HepG2 (cell line): ENCODE measurements at regions not wholly inside any gene's neighbourhood (a gene's known extent, or its start where the extent isn't known, plus 50 kb on each side); places are given as distances from the start of the nearest gene placed in this dataset.

Source experiments
- ATAC-seq: fragments of 200-7000 bp; cut with Tn5 transposase; 3 replicates; pipeline ENCODE4 v1.9.1; 2020; ENCODE audit warnings: mild to moderate bottlenecking, moderate library complexity
- BruUV-seq: library from RNA; stranded (reverse); fragments of 400-500 nt; replicated peaks from 2 replicates; lab custom pipeline; 2021; lab: Mats Ljungman, UMichigan
- CTCF ChIA-PET: fragments of 300-600 bp; formaldehyde crosslinking; extraction: SDS; loops from one replicate; lab custom pipeline; 2021; ENCODE audit warnings: low total read pairs, inconsistent platforms, low intra/inter-chr PET ratio; lab: Yijun Ruan, JAX
- POLR2A ChIA-PET: fragments of 350-600 bp; sonication (Branson Sonifier 250); formaldehyde crosslinking; loops from one replicate; lab custom pipeline; 2020; ENCODE audit warnings: antibody characterized with exemption, inconsistent platforms; lab: Yijun Ruan, JAX
- DNase-seq: peaks from one replicate; pipeline ENCODE4 v3.0.0-alpha.2; 2015; ENCODE audit warnings: low spot score
- FAIRE-seq: peaks from 3 replicates; lab custom pipeline; 2011; peaks lifted over from hg19 to GRCh38; lab: Jason Lieb, UNC
- H2AFZ ChIP-seq: one replicate; pipeline ENCODE4 v1.6.1; 2011; ENCODE audit warnings: low read length, inconsistent platforms
- H3K27ac ChIP-seq: fragments of 300-600 bp; 3 replicates; pipeline ENCODE4 v1.8.0; 2011; ENCODE audit warnings: mixed run types, mild to moderate bottlenecking, mixed read lengths, low read length, inconsistent platforms; ENCODE audit not compliant: insufficient read depth; ENCODE audit errors: extremely low read length
- H3K27me3 ChIP-seq, 2 experiments: fragments of 200-600 bp in 1 of 2; 2 replicates in 1 of 2; 3 replicates in 1 of 2; pipeline versions ENCODE4 v1.6.0 to v1.8.0; 2011; ENCODE audit warnings: low read length in 2 of 2, mild to moderate bottlenecking in 2 of 2, moderate library complexity in 2 of 2, inconsistent platforms in 1 of 2; ENCODE audit not compliant: insufficient read depth in 2 of 2, control insufficient read depth in 1 of 2
- H3K36me3 ChIP-seq, 2 experiments: fragments of 200-600 bp in 1 of 2; replicated peaks in 1 of 2; 2 replicates in 1 of 2; 3 replicates in 1 of 2; pipeline versions ENCODE4 v1.5.1 to v1.8.0; 2011; ENCODE audit warnings: low read length in 2 of 2, inconsistent platforms in 1 of 2; ENCODE audit not compliant: insufficient read depth in 2 of 2, control insufficient read depth in 1 of 2
- H3K4me1 ChIP-seq: 2 replicates; pipeline ENCODE4 v1.5.1; 2012; ENCODE audit warnings: low read length, inconsistent platforms; ENCODE audit not compliant: insufficient read depth
- H3K4me2 ChIP-seq: 2 replicates; pipeline ENCODE4 v1.6.0; 2011; ENCODE audit warnings: low read depth, low read length, inconsistent platforms
- H3K4me3 ChIP-seq, 3 experiments: fragments of 200-600 bp in 1 of 3; sonication (generic), shearing (Covaris generic) in 1 of 3; replicated peaks in 1 of 3; 2 replicates each; pipeline ENCODE4 v1.5.1; 2011 to 2016; ENCODE audit warnings: low read length in 3 of 3, inconsistent platforms in 2 of 3, low read depth in 2 of 3, mild to moderate bottlenecking in 2 of 3, control low read depth in 1 of 3, mixed read lengths in 1 of 3; ENCODE audit not compliant: insufficient read depth in 1 of 3
- H3K79me2 ChIP-seq: one replicate; pipeline ENCODE4 v1.6.1; 2011; ENCODE audit warnings: low read length, inconsistent platforms; ENCODE audit not compliant: insufficient read depth
- H3K9ac ChIP-seq: 2 replicates; pipeline ENCODE4 v1.6.0; 2011; ENCODE audit warnings: mild to moderate bottlenecking, low read depth, low read length, inconsistent platforms; ENCODE audit not compliant: insufficient read depth
- H3K9me3 ChIP-seq: 2 replicates; pipeline ENCODE4 v1.5.1; 2012; ENCODE audit warnings: mild to moderate bottlenecking, low read length
- H4K20me1 ChIP-seq: 2 replicates; pipeline ENCODE4 v1.6.0; 2011; ENCODE audit warnings: inconsistent platforms, mild to moderate bottlenecking, low read length, moderate library complexity; ENCODE audit not compliant: insufficient read depth
- BORCS8-MEF2B ChIP-seq: sonication (generic); formaldehyde crosslinking; IDR thresholded peaks from 2 replicates; pipeline ENCODE4 v1.8.0; 2022; ENCODE audit warnings: mild to moderate bottlenecking, missing genetic modification reagents
- BRD4 ChIP-seq: sonication (generic); formaldehyde crosslinking; IDR thresholded peaks from 2 replicates; pipeline ENCODE4 v1.4.0; 2020; ENCODE audit warnings: missing genetic modification reagents
- EHMT2 ChIP-seq: fragments of 200-600 bp; sonication (generic); IDR thresholded peaks from 2 replicates; pipeline ENCODE4 v1.7.0; 2017; ENCODE audit warnings: antibody characterized with exemption, low read depth, low read length, borderline replicate concordance
- KDM1A ChIP-seq: IDR thresholded peaks from 2 replicates; pipeline ENCODE4 v1.6.1; 2016; ENCODE audit warnings: missing compliant biosample characterization
- MAF1 ChIP-seq: sonication (generic); formaldehyde crosslinking; IDR thresholded peaks from 2 replicates; pipeline ENCODE4 v1.5.0; 2020; ENCODE audit warnings: missing genetic modification reagents, borderline replicate concordance
- MAFK ChIP-seq, 2 experiments: IDR thresholded peaks in 1 of 2; conservative IDR thresholded peaks in 1 of 2; 2 replicates each; pipeline ENCODE4 v1.6.1; 2011; ENCODE audit warnings: improper control_type of control experiment in 2 of 2, low read length in 2 of 2
- MIER3 ChIP-seq: IDR thresholded peaks from 2 replicates; pipeline ENCODE4 v1.6.1; 2016; ENCODE audit warnings: missing compliant biosample characterization, borderline replicate concordance
- NFIB ChIP-seq: sonication (generic); formaldehyde crosslinking; IDR thresholded peaks from 2 replicates; pipeline ENCODE4 v1.9.0; 2021; ENCODE audit warnings: missing genetic modification reagents, mild to moderate bottlenecking, borderline replicate concordance
- RAD21 ChIP-seq: fragments of 450-650 bp; formaldehyde crosslinking; IDR thresholded peaks from 2 replicates; pipeline ENCODE4 v1.5.0; 2020; ENCODE audit warnings: mild to moderate bottlenecking
- SETDB1 ChIP-seq: sonication (generic); formaldehyde crosslinking; IDR thresholded peaks from 2 replicates; pipeline ENCODE4 v1.5.1; 2020; ENCODE audit warnings: missing genetic modification reagents, mild to moderate bottlenecking, borderline replicate concordance
- SIN3B ChIP-seq: fragments of 150-350 bp; IDR thresholded peaks from 2 replicates; pipeline ENCODE4 v1.6.1; 2014; ENCODE audit warnings: low read length
- SOX5 ChIP-seq: IDR thresholded peaks from 2 replicates; pipeline ENCODE4 v1.6.1; 2016; ENCODE audit warnings: borderline replicate concordance
- ZNF12 ChIP-seq: sonication (generic); formaldehyde crosslinking; IDR thresholded peaks from 2 replicates; pipeline ENCODE4 v1.5.0; 2020; ENCODE audit warnings: missing genetic modification reagents
- ZNF230 ChIP-seq: sonication (generic); formaldehyde crosslinking; IDR thresholded peaks from 2 replicates; pipeline ENCODE4 v1.4.0; 2020; ENCODE audit warnings: mild to moderate bottlenecking, missing genetic modification reagents
- ZNF432 ChIP-seq: sonication (generic); formaldehyde crosslinking; IDR thresholded peaks from 2 replicates; pipeline ENCODE4 v1.5.0; 2020; ENCODE audit warnings: missing genetic modification reagents, mild to moderate bottlenecking, borderline replicate concordance
- ZNF543 ChIP-seq: sonication (generic); formaldehyde crosslinking; IDR thresholded peaks from 2 replicates; pipeline ENCODE4 v1.4.0; 2020; ENCODE audit warnings: mild to moderate bottlenecking, missing genetic modification reagents
- ZNF580 ChIP-seq: IDR thresholded peaks from 2 replicates; pipeline ENCODE4 v1.6.1; 2016; ENCODE audit warnings: low read depth, borderline replicate concordance
- whole genome bisulfite sequencing: methylation state at CpG from one replicate; pipeline ENCODE4 v1.1.6; 2017; ENCODE audit warnings: low lambda C conversion rate; 5-methylcytosine and 5-hydroxymethylcytosine counted together
- in situ Hi-C: cut with HindIII; loops from 2 replicates; pipeline ENCODE4 v1.10.0; 2017; ENCODE audit warnings: low pct_unique_long_range_greater_than_20kb; ENCODE audit not compliant: extremely low pct_ligation_motif_present
- intact Hi-C: fragments of 100-400 bp; cut with micrococcal nuclease; formaldehyde crosslinking; loops from one replicate; pipeline ENCODE4 v1.10.0; 2022; ENCODE audit not compliant: unreplicated experiment
- TF ChIP-seq, protein P1 (sequence below): sonication (generic); formaldehyde crosslinking; IDR thresholded peaks from 2 replicates; pipeline ENCODE4 v1.4.0; 2020; ENCODE audit warnings: mild to moderate bottlenecking, missing genetic modification reagents
- TF ChIP-seq, protein P2 (sequence below): sonication (generic); formaldehyde crosslinking; IDR thresholded peaks from 2 replicates; pipeline ENCODE4 v1.5.0; 2020; ENCODE audit warnings: missing genetic modification reagents
- TF ChIP-seq, protein P3 (sequence below): sonication (generic); formaldehyde crosslinking; IDR thresholded peaks from 2 replicates; pipeline ENCODE4 v1.4.0; 2020; ENCODE audit warnings: missing genetic modification reagents

DNA sequence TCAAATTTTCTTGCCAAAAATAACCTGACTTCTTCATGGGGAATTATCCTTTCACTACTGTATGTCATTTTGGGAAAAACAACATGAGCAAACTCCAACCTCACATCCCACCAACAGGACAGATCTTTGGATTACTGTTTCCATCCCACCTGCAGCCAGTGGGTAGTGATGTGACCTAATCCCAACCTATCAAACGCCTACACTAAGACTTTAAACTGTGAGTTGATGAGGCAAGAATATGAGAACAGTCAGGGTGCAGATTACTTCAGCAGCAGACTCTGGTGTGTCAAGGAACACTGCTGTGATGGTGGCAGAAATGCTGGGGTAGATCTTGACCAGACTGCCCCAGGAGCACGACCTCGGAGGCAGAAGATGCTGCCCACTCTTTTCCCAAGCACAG lies 293.2 kb downstream of the DUSP6 start:
- BruUV-seq, result no TSS peak
- Histone ChIP-seq H4K20me1 (no peaks in the 10 kb centered on the region), H3K9me3 (no peaks in the 10 kb centered on the region), H3K9ac (no peak overlapping the region), H3K27ac (no peak overlapping the region), H2AFZ (no peak overlapping the region), H3K4me1 (peaks cover 26% of the 10 kb centered on the region), H3K79me2 (no peaks in the 10 kb centered on the region), H3K4me2 (peak overlapping the region; percentile 45; the same call in 1 of the 2 replicates), H3K36me3 (no peaks in the 10 kb centered on the region), H3K4me3 (no peak overlapping the region)
- intact Hi-C loops, result no loop called here
- ATAC-seq (no peak), FAIRE-seq (no peak), DNase-seq (no peak)
- 0% methylated on average over 1 of the region's 3 CpGs for WGBS
- CTCF ChIA-PET, result no interaction called here
- in situ Hi-C loops, result loop anchor here (5.0 to 25.0 kb wide), 3 partner anchors 278 to 466 kb away; partner anchors contain the start of genes GALNT4 and POC1B
- TF ChIP-seq RAD21 (CRISPR knock-in tag) (no peak), ZNF12 (CRISPR knock-in tag) (no peak), EHMT2 (no peak), BRD4 (CRISPR knock-in tag) (no peak), ZNF230 (no peak), ZNF580 (CRISPR knock-in tag) (no peak), ZNF432 (no peak), ZNF543 (CRISPR knock-in tag) (no peak), MAFK (conservative IDR thresholded peaks at IDR 0.05 in 1 of 2, IDR thresholded peaks at IDR 0.05 in 1 of 2; ENCODE audit: low read length in 2 of 2) (no peak), SOX5 (CRISPR knock-in tag) (no peak), NFIB (CRISPR knock-in tag) (no peak), BORCS8-MEF2B (CRISPR knock-in tag) (no peak), SETDB1 (CRISPR knock-in tag) (no peak), SIN3B (no peak), KDM1A (no peak), MIER3 (CRISPR knock-in tag) (no peak), MAF1 (CRISPR knock-in tag) (no peak)
- TF ChIP-seq, protein P1, sequence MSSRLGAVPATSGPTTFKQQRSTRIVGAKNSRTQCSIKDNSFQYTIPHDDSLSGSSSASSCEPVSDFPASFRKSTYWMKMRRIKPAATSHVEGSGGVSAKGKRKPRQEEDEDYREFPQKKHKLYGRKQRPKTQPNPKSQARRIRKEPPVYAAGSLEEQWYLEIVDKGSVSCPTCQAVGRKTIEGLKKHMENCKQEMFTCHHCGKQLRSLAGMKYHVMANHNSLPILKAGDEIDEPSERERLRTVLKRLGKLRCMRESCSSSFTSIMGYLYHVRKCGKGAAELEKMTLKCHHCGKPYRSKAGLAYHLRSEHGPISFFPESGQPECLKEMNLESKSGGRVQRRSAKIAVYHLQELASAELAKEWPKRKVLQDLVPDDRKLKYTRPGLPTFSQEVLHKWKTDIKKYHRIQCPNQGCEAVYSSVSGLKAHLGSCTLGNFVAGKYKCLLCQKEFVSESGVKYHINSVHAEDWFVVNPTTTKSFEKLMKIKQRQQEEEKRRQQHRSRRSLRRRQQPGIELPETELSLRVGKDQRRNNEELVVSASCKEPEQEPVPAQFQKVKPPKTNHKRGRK (CRISPR knock-in tag), result no peak
- TF ChIP-seq, protein P2, sequence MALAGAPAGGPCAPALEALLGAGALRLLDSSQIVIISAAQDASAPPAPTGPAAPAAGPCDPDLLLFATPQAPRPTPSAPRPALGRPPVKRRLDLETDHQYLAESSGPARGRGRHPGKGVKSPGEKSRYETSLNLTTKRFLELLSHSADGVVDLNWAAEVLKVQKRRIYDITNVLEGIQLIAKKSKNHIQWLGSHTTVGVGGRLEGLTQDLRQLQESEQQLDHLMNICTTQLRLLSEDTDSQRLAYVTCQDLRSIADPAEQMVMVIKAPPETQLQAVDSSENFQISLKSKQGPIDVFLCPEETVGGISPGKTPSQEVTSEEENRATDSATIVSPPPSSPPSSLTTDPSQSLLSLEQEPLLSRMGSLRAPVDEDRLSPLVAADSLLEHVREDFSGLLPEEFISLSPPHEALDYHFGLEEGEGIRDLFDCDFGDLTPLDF (CRISPR knock-in tag), result no peak
- TF ChIP-seq, protein P3, sequence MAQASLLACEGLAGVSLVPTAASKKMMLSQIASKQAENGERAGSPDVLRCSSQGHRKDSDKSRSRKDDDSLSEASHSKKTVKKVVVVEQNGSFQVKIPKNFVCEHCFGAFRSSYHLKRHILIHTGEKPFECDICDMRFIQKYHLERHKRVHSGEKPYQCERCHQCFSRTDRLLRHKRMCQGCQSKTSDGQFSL (CRISPR knock-in tag), result no peak
- TF ChIP-seq, all 625 proteins: peak for 0
- POLR2A ChIA-PET, result no interaction called here
- no peaks in the 10 kb centered on the region for H3K27me3 ChIP-seq
